ENCODE measurements at regions not wholly inside any gene's neighbourhood (a gene's known extent, or its start where the extent isn't known, plus 50 kb on each side); places are given as distances from the start of the nearest gene placed in this dataset.

GRCh38 chr13:97702614-97703013, 250.9 kb upstream of the IPO5 start:
- DNase-seq (ENCODE audit: low read depth), result no peak
- no peak overlapping the region for H3K4me3 ChIP-seq (ENCODE audit: low read depth, low read length)
- TF ChIP-seq, protein P1, sequence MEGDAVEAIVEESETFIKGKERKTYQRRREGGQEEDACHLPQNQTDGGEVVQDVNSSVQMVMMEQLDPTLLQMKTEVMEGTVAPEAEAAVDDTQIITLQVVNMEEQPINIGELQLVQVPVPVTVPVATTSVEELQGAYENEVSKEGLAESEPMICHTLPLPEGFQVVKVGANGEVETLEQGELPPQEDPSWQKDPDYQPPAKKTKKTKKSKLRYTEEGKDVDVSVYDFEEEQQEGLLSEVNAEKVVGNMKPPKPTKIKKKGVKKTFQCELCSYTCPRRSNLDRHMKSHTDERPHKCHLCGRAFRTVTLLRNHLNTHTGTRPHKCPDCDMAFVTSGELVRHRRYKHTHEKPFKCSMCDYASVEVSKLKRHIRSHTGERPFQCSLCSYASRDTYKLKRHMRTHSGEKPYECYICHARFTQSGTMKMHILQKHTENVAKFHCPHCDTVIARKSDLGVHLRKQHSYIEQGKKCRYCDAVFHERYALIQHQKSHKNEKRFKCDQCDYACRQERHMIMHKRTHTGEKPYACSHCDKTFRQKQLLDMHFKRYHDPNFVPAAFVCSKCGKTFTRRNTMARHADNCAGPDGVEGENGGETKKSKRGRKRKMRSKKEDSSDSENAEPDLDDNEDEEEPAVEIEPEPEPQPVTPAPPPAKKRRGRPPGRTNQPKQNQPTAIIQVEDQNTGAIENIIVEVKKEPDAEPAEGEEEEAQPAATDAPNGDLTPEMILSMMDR (IDR thresholded peaks at IDR 0.05; ENCODE audit: insufficient read depth, low read depth, low read length), result no peak

DNA sequence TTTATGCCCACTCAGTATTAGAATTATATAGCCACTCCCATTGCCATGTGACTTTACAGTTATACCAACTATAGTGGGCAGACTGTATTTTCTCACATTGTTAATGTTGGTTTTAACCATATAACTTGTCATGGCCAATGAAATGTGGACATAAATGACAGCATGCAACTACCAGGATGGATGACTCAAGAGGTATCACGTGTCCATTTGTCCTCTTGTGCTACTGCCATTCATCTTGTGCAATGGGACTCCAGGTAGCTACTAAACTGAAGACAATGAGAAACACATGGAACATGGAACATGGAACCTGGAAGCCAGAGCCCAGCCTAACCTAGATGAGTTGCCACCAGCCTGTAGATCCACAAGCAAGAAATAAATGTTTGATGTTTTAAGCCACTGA, 242.7 kb upstream of the IPO5 start:
- H3K4me3 ChIP-seq (ENCODE audit: low read depth, low read length), result no peak overlapping the region
- no peak for DNase-seq (ENCODE audit: low read depth)
- TF ChIP-seq, protein P1 (IDR thresholded peaks at IDR 0.05; ENCODE audit: insufficient read depth, low read depth, low read length), result no peak

- TF ChIP-seq, protein P1 (IDR thresholded peaks at IDR 0.05; ENCODE audit: insufficient read depth, low read depth, low read length), result no peak
- no peak for DNase-seq (ENCODE audit: low read depth)
Measured at GRCh38 chr13:97712770-97713169, 240.7 kb upstream of the IPO5 start.

GRCh38 chr13:97715763-97716162, 237.7 kb upstream of the IPO5 start:
- TF ChIP-seq, protein P1 (IDR thresholded peaks at IDR 0.05; ENCODE audit: insufficient read depth, low read depth, low read length), result no peak

More at GRCh38 chr13:97712770-97713169, 240.7 kb upstream of the IPO5 start:
- H3K4me3 ChIP-seq (ENCODE audit: low read depth, low read length), result no peak overlapping the region

GRCh38 chr13:97716746-97717145, 236.7 kb upstream of the IPO5 start:
- H3K4me3 ChIP-seq (ENCODE audit: low read depth, low read length), result no peak overlapping the region
- TF ChIP-seq, protein P1 (IDR thresholded peaks at IDR 0.05; ENCODE audit: insufficient read depth, low read depth, low read length), result no peak
- DNase-seq (ENCODE audit: low read depth), result no peak

More at GRCh38 chr13:97715763-97716162, 237.7 kb upstream of the IPO5 start:
- no peak overlapping the region for H3K4me3 ChIP-seq (ENCODE audit: low read depth, low read length)
- DNase-seq (ENCODE audit: low read depth), result no peak

GRCh38 chr13:97719736-97720135, 233.7 kb upstream of the IPO5 start:
- TF ChIP-seq, protein P1 (IDR thresholded peaks at IDR 0.05; ENCODE audit: insufficient read depth, low read depth, low read length), result no peak
- DNase-seq (ENCODE audit: low read depth), result no peak

GRCh38 chr13:97720896-97721295, 232.6 kb upstream of the IPO5 start:
- DNase-seq (ENCODE audit: low read depth), result no peak
- no peak overlapping the region for H3K4me3 ChIP-seq (ENCODE audit: low read depth, low read length)
- TF ChIP-seq, protein P1 (IDR thresholded peaks at IDR 0.05; ENCODE audit: insufficient read depth, low read depth, low read length), result no peak

More at GRCh38 chr13:97719736-97720135, 233.7 kb upstream of the IPO5 start:
- no peak overlapping the region for H3K4me3 ChIP-seq (ENCODE audit: low read depth, low read length)

Measured in fibroblast of villous mesenchyme (primary cell).